GM21526 (cell line): ENCODE measurements at regions not wholly inside any gene's neighbourhood (a gene's known extent, or its start where the extent isn't known, plus 50 kb on each side); places are given as distances from the start of the nearest gene placed in this dataset.

Source experiments
- ATAC-seq: cut with Tn5 transposase; IDR thresholded peaks from one replicate; pipeline ENCODE4 v1.9.1; 2021; ENCODE audit warnings: moderate library complexity; ENCODE audit not compliant: unreplicated experiment, low FRiP score

DNA sequence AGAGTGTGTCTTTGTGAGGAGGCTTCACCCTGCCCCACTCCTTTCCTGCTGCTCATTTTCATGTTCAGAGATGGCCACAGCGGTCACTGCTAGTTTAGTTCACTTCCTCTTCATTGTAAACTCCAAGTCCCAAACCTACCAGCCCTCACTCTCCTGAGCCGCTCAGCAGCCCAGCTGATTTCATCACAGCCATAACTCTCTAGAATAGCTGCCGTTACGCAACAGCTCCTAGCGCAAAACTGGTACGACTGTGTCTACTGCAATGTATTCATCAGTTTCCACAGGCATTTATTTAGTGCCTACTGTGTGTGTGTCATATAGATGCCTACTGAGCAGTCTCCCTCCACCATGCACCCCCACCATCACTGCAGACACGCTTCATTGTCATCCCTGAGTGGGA, 233.5 kb upstream of the RPL38 start:
- no peak for ATAC-seq

DNA sequence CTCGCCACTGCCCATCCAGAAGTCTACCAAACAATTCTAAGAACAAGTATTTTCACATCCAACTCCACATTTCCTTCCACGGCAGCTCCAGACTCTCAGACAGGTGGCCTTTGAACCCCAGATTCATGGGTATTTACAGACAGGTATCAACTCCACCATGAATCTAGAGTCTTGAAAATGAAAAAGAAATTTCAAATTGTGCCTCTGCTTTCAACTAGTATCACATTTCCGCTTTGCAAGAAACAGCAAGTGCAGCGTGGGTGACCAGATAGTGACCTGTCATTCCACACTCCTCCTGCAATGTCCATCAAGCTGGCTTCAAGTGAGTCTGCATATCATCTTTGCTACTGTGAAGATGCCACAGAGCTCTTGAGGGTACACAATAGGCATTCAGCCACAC, 232.4 kb upstream of the RPL38 start:
- ATAC-seq: no peak

DNA sequence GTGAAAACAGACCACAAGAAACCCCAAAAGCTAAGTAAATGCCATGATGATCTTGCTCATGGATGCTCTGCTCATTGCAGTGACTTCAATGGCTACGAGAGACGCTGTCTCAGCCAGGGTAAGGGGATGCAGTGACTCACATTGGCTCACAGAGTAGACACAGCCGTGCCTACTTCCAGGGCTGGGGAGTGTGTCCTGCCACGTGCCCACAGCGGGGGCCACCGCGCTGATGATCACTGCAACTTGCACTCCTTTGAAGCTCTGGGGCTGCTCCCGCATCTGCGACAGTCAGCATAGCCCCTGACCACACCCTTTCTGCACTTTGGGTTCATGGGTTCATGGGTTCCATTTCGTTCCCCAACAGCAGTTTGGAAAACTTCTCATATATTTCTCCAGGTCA, 231.4 kb upstream of the RPL38 start:
- no peak for ATAC-seq

DNA sequence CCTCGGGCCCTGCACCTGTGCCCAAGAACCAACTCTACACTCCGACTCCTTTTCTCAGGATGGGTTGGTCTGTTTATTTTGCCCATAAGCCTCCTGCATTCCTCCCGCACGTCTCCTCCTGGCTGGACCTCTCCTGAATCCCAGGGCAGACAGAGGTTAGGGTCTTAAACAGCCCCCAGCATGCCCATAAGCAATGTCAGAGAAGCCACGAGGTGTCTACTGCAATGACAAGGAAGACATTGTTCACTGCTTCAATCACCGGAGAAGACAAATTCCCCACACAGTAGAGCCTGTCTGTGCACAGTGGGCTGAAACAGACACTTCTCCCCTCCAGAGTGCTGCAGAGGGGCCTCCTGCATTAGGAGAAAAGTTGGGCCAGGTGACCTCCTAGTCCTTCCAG, 230.6 kb upstream of the RPL38 start:
- ATAC-seq: no peak

DNA sequence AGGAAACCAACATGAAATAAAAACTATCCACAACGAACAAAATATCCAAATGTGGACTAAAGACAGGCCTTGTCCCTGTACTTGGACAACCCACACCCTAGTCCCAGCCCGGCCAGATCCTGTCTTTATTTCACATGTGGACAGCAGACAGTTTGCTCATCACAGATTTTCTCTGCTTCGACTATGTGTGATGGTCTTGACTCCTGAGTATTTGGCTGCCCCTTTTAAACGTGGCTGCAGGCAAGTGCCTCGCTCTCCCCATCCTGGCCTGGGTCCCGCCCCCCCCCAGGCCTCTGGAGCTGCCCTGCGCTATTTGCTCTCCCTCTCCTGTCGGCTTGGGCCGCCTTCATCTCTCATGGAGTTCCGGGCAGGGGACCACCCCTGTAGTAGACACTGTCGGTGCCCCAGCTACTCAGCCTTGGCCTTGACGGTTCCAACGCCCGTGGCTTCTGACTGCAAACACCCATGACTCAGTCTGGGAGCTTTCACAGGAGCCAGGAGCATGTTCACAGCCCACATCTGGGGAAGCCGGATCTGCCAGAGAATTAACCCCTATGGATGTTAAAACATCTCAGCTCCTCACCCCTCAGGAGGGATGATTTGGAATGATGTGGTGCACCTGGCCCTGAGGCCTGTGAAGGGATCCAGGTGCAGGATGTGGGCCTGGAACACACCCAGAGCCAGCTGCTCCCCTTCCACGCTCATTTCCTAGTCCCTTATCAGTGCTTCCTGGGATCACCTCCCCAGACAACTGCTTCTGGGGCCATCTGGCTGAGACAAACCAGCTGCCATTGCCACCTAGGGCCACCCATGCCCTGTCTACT, 229.7 kb upstream of the RPL38 start:
- ATAC-seq: no peak

DNA sequence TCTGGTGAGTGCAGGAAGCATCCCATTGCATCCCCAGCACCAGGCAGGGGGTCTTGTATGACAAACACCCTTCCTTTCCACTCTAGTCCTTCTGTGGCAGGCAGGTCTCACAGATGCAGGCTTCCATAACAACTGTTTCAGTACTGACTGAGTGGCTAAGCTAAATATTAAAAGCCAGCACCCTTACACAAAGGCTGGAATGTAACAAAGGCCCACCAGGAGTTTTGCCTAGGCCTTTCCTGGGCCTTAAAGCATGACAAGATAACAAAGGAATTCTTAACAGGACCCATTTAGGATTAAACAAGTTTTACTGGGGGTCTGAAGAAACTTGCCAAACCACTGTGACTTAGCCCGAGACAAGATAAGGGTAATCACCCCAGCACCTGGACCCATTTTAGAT, 228.9 kb upstream of the RPL38 start:
- no peak for ATAC-seq

DNA sequence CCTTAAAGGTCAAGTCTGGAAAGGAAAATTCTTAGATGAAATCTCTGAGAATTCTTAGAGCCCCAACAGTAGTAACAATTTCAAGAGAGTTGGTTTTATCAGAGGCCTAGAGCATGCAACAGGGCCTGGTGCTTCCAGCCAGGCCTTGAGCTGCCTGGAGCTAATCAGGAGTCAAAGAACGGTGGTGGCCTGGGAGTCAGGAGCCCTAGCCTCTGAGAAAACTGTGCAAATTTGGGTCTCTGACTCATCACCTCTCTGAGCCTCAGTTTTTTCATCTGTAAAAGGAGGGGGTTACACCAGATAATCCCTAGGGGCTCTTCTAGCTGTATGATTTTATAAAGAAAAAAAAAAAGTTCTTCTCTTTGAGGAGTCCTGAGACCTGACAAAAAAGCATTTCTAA, 227.3 kb upstream of the RPL38 start:
- no peak for ATAC-seq

DNA sequence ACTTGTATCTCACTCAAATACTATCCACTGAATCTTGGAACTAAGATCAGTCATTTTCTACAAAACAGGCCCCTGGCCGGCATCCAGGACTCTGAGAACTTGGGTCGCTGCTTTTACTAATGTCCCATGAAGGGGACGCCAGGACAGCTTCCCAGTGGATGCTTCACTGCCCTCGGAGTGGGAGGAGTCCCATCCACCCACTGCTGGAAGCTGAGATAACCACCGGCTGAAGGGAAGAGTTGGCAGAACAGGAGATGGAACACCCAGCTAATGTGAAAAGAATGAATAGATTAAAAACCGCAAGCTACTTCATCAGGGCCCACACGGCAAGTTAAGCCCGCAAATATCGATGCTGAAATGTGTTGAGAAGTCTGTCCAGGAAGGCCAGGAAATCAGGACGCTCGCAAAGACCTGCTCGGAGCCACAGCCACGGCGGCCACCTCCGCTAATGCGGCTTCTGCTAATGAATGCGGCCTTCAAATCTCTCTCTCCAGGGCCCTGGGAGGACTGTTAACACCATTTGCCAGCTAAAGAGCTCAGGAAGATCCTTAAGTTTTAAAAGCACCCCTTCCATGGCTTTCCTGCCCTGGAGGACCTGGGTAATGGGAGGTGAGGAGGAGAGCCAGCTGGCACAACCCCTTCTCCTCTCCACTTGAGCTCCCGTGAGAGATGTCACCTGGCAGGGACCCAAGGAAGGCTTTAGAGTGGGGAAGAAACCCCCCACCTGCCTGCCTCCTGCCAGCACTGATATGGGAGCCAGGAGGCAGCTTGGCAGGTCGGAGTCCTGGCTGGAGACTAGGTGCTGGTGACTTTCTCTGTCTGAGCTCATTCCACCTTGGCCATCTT, 226.6 kb upstream of the RPL38 start:
- no peak for ATAC-seq

DNA sequence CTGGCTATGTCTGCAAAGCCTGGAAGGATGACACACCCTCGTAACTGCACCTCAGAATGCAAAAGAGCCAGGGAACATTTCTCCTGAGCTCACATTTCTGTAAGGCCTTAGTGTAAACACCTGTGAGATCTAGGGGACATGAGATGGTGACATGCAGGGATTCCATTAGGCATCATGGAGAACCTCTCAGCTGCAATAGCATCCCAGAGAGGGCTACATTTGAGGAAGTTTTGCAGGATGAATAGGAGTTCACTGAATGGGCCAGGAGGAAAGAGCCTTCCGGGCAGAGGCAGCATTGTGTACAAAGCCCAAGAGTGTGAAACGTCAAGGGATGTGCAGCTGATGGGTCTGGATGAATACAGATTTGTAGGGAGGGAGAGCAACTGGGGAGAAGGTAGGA, 223.0 kb upstream of the RPL38 start:
- no peak for ATAC-seq

DNA sequence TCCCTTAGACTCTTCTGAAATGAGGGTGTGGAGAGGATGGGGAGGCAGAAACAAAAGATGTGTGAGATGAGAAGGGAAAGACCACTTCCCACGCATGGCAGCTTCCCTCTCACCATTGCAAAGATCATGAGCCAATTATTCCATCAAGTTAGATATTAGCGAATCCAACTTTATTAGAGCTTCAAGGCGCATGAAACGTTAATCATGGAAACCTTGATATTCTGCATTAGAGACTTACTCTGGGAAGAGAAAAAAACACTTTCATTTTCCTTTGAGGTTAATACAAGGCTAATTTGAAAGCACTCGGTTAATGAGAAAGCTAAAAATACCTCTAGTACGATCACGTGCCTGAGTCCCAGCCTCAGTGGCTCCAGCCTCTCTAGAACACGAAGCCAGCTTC, 220.6 kb upstream of the RPL38 start:
- ATAC-seq: no peak

DNA sequence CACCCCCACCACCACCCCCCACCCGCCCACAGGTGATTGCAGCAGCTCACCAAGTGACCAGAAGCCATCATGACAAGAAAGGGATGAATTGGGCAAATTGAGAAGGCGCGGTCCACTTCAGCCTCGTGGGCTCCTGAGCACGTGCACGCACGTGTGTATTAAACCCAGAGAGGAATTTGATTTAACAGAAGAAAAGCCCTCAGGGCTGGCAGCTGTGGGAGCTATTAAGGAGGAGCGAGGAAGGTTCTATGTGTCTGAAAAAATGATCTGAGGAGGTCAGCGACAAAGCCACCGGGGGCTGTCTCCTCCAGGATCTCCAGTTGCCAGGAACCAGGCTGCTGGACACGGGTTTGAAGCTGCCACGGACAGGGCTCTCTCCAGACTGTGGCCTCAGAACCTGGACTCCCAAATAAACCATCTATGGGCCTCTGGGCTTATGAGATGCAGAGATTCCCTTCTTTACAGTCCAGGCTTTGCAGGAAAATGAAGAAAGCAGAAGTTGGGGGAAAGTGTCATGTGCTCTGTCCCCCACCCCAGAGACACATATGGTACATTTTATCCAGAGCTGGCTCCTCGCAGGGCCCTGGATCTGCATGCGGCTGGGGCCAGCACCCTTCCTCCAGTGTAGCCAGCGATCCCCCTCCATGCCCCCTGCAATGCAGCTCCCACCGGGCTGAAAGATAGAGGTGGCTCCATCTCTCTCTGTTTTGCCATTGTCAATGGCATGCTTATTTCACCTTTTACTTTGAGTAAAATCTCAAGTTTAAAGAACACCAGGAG, 219.7 kb upstream of the RPL38 start:
- ATAC-seq: no peak

DNA sequence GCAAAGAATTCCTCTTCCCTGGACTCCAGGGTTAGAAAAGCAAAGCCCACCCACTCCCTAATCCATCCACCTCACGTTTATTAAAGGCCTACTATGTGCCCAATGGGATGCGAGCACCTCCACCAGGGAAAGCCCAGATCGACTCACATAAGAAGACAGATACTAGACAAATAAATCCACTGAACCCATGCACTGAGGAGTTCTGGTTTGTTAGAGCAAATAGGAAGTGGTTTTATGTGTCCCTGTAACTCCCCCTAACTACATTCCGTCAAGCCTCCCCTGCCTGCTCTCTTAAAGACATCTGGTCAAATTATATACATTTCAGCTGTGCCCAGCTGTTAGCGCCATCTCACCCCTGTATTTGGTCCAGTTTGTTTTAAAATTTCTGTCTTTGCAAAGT, 218.5 kb upstream of the RPL38 start:
- ATAC-seq: no peak

DNA sequence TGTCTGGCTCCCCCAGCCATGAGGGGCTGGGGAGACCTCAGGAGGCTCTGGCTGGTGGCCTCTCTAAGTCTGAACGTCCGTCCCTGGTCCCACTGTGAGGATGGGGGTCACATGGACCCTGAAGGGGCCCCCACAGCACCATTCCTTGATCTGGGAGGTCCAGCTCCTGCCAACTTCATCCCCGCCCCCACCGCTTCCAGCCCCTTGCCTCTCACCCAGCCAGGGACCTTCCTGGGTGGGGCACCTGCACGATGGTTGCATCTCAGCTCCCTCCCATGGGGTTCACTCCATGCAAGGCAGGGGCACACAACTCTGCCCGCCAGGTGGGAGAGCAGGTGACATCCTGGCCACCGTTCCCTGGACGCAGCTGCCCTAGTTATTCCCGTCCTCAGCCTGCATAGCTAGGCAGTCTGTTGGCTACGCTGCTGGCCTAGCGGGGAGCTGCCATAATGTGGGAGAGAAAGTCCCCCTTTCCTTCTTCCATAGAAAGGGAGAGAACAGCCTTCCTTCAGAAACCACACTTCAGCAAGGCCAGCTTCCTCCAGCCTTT, 217.9 kb upstream of the RPL38 start:
- no peak for ATAC-seq

DNA sequence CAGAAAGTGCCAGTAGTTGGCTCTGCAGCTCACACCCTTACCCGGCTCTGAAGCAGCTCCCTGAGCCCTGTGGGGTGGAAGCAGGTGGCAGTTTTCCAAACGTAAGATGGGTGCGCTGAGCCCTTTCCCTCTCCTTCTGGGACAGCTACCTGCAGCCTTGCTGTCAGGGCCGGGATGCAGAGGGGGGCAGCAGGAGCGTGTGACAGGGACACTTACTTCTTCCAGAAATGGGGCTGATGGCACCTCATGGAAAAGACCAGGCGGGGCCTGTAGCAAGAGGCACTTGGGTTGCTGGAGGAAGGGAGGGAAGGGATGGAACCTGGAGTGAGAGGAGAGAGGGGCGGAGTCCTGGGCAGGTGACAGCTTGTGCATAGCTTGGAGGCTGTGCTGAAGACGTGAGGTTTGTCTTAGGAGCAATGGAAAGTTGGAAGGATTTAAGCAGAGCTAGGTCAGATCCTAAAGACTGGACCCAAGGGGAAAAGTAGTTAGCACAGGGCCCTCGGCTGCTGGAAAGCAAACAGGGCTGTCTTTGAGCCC, 216.8 kb upstream of the RPL38 start:
- no peak for ATAC-seq

DNA sequence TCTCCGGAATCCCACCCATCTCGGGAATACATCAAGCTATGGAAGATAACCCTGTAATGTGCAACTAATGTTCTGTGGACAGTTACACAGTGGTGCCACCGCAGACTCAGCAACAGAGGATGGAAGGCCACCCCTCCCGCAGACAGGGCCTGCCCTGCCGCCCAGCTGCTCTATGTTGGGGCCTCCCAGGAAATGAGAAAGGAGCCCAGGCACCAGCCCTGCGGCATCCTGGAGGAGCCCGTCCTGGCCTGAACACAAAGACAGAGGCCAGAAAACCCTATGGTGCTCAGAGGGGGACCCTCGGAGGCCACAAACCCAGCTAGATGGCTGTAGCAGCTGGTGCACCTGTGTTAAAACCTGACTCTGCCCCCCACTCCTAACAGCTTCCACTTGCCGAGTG, 216.1 kb upstream of the RPL38 start:
- no peak for ATAC-seq

DNA sequence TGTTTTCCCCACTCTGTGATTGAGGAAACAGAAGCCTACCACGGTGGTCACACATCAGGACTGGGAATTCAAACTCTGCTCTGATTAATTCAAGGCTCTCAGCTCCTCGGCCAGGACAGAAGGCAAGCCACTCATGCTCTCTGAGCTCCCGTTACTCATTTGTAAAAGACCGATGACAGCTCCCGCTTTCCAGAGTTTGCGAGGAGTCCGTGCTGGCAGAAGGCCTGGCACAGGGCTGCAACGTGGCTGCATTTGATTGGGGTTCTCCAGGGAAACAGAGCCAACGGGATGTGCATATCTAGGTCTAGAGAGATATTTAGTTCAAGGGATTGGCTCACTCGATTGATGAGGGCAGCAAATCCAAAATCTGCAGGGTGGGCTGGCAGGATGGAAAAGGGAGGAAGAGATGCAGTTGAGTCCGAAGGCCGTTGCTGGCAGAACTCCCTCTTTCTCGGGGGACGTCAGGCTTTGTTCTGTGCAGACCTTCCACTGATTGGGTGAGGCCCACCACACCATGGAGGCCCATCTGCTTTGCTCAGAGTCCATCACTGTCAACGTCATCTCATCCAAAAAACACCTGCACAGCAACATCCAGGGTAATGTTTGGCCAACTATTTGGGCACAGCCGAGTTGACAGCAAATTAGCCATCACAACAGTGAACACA, 215.5 kb upstream of the RPL38 start:
- ATAC-seq: no peak

DNA sequence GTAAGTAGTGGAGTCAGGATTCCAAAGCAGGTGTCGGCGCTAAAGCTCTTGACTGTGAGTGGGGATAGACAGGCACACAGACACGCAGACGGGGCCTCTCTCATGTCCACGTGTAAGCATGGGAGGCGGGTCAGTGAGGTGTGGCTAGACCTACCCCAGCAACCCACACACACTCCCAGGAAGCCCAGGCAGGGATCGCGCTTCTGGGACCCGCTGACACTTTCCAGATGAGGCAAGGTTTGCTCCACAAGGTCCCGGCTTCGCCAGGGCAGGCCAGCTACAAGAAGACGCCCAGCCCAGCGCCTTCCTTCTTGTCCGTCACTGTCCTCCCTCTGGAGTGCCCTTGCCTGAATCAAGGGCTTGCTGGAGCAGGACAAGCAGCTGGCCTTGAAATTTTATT, 213.8 kb upstream of the RPL38 start:
- ATAC-seq: no peak

DNA sequence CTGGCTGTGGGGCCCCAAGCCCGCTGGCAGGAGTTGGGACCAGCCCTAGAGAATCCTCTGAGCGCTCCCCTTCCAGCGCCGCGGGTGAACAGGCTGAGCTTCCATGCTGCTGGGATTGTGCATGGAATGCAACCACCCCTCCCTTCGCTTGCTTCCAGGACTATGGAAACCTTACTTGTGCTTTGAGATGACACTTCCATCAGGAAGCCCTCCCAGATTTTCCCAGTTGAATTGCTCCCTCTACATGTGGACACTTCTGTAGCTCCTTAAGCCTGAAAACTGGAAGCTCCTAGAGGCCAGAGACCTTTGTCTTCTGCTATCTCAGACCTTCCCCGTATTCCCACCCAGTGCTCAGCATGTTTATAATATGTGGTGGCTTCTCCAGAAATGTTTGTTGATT, 213.2 kb upstream of the RPL38 start:
- no peak for ATAC-seq

DNA sequence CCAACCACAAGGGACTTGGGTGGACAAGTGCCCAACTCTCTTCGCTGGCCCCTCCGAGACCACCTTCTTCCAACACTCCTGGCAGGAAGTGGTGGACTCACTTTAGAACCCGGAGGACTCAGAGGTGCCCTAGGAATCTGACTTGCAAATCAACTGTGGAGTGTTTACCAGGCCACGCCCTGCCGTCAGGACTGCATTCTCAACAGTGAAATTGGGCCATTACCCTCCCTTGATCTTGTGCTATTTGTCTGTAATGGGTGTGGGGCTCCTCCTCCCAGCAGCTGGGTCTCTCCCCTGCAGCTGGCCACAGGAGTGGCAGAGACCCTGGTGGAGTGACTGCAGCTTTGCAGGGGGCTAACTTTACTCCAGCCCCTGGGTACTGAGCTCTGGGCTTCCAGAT, 212.2 kb upstream of the RPL38 start:
- ATAC-seq: no peak

DNA sequence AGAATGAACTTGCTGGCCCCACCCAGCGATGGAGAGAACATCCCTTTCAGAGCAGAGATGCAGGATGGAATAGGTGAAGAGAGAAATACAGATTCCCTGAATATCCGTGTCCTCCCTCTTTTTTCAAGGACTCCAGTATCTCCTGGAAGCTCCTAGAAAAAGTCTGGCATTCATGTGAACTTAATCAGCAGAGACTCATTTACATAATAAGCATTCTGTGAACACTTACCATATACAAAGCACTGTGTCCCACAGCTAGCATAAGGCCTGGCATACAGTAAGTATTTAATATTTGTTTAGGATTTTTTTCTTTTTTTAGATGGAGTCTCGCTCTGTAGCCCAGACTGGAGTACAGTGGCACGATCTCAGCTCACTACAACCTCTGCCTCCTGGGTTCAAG, 208.5 kb upstream of the RPL38 start:
- ATAC-seq: no peak
